ENCODE measurements at regions not wholly inside any gene's neighbourhood (a gene's known extent, or its start where the extent isn't known, plus 50 kb on each side); places are given as distances from the start of the nearest gene placed in this dataset.

DNA sequence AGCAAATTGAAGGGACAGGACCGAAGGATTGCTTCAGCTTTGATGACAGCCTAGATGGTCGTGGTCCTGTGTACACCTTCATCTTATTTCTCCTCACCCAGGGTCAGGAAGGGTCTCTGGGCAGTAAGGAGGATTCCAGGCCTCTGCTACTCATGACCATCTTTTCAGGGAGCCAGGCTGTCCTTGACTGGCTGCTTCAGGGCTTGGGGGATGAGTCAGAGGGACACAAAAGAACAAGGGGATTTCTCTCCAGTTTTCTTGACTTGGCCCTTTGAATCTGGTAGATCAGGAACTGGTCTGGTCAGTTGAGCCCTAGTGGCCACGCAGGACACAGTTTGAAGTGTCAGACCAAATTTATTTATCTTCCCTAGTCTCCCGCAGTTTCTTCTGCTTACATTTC lies 402.1 kb upstream of the CHD6 start:
- TF ChIP-seq POLR2A (IDR thresholded peaks at IDR 0.05): no peak
- TF ChIP-seq, protein P1, sequence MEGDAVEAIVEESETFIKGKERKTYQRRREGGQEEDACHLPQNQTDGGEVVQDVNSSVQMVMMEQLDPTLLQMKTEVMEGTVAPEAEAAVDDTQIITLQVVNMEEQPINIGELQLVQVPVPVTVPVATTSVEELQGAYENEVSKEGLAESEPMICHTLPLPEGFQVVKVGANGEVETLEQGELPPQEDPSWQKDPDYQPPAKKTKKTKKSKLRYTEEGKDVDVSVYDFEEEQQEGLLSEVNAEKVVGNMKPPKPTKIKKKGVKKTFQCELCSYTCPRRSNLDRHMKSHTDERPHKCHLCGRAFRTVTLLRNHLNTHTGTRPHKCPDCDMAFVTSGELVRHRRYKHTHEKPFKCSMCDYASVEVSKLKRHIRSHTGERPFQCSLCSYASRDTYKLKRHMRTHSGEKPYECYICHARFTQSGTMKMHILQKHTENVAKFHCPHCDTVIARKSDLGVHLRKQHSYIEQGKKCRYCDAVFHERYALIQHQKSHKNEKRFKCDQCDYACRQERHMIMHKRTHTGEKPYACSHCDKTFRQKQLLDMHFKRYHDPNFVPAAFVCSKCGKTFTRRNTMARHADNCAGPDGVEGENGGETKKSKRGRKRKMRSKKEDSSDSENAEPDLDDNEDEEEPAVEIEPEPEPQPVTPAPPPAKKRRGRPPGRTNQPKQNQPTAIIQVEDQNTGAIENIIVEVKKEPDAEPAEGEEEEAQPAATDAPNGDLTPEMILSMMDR (IDR thresholded peaks at IDR 0.05): no peak
- no peak overlapping the region for H3K4me3 ChIP-seq
- no peak for DNase-seq
- intact Hi-C loops (cut with DNase I; ENCODE audit: low total_unique reads): no loop called here
- H3K27me3 ChIP-seq: no peaks in the 10 kb centered on the region
- H3K4me1 ChIP-seq: no peaks in the 10 kb centered on the region
- H3K27ac ChIP-seq: no peak overlapping the region
- no peaks in the 10 kb centered on the region for H3K9me3 ChIP-seq
- H3K36me3 ChIP-seq: no peaks in the 10 kb centered on the region

DNA sequence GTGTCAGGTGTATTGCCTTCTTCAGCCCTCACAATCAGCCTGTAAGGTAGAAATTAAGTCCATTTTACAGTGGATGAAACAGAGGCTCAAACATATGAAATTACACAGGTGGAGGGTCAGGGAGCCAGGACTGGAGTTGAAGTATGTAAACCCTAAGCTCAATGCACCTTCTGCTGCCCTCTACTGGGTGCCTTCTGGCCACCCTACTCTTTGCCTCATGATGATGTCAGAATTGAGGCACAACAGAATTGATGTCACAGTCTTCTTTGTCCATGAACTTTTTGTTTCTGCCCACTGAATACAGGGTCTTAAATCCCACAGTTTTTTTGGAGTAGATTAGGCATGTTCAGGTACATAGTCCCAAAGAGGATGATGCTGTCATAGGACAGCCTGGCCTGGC lies 400.8 kb upstream of the CHD6 start:
- Histone ChIP-seq H3K27me3 (no peaks in the 10 kb centered on the region), H3K9me3 (no peaks in the 10 kb centered on the region), H3K27ac (no peak overlapping the region), H3K4me3 (no peak overlapping the region), H3K4me1 (no peaks in the 10 kb centered on the region), H3K36me3 (no peaks in the 10 kb centered on the region)
- no peak for DNase-seq
- TF ChIP-seq, protein P1 (IDR thresholded peaks at IDR 0.05): no peak
- TF ChIP-seq POLR2A (IDR thresholded peaks at IDR 0.05): no peak
- intact Hi-C loops (cut with DNase I; ENCODE audit: low total_unique reads): no loop called here

- Histone ChIP-seq H3K9me3 (no peaks in the 10 kb centered on the region), H3K36me3 (no peaks in the 10 kb centered on the region), H3K27ac (no peak overlapping the region), H3K4me3 (no peak overlapping the region), H3K27me3 (no peaks in the 10 kb centered on the region), H3K4me1 (no peaks in the 10 kb centered on the region)
- intact Hi-C loops (cut with DNase I; ENCODE audit: low total_unique reads): no loop called here
- TF ChIP-seq, protein P1 (IDR thresholded peaks at IDR 0.05): no peak
- TF ChIP-seq POLR2A (IDR thresholded peaks at IDR 0.05): no peak
- no peak for DNase-seq
Observed at GRCh38 chr20:42010090-42010489, 391.9 kb upstream of the CHD6 start.

GRCh38 chr20:42007251-42007650 lies 389.1 kb upstream of the CHD6 start:
- no peak overlapping the region for H3K4me3 ChIP-seq
- DNase-seq: no peak
- no peaks in the 10 kb centered on the region for H3K9me3 ChIP-seq
- no peaks in the 10 kb centered on the region for H3K4me1 ChIP-seq
- no peaks in the 10 kb centered on the region for H3K36me3 ChIP-seq
- no peaks in the 10 kb centered on the region for H3K27me3 ChIP-seq
- H3K27ac ChIP-seq: no peak overlapping the region
- no peak for TF ChIP-seq POLR2A (IDR thresholded peaks at IDR 0.05)
- TF ChIP-seq, protein P1 (IDR thresholded peaks at IDR 0.05): no peak
- intact Hi-C loops (cut with DNase I; ENCODE audit: low total_unique reads): no loop called here

- H3K4me1 ChIP-seq: no peaks in the 10 kb centered on the region
- TF ChIP-seq, protein P1 (IDR thresholded peaks at IDR 0.05): no peak
- no peak for TF ChIP-seq POLR2A (IDR thresholded peaks at IDR 0.05)
- intact Hi-C loops (cut with DNase I; ENCODE audit: low total_unique reads): no loop called here
- no peaks in the 10 kb centered on the region for H3K36me3 ChIP-seq
- DNase-seq: no peak
- no peaks in the 10 kb centered on the region for H3K27me3 ChIP-seq
- H3K9me3 ChIP-seq: no peaks in the 10 kb centered on the region
- no peak overlapping the region for H3K27ac ChIP-seq
- H3K4me3 ChIP-seq: no peak overlapping the region
Observed at GRCh38 chr20:42005211-42005610, 387.0 kb upstream of the CHD6 start.

Data from uterus (tissue), 3 donors.